ENCODE measurements at regions not wholly inside any gene's neighbourhood (a gene's known extent, or its start where the extent isn't known, plus 50 kb on each side); places are given as distances from the start of the nearest gene placed in this dataset.

DNA sequence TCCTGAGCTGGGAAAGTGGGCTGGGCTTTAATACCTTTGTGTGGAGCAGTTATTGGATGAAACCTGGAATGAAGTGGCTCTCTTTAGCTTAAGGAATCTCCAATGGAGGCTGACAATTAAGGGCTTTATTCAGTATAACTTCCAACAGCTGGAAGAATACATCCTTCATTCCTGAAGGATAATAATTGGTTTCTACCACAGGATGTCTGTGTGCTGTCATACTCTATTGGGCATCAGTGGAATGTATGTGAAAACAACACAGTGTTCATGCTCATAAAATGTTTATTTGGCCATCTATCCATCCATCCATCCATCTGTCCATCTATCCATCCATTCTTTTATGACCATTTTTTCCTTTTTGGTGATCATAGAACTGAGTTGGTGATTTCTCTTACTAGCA lies 220.7 kb upstream of the GAP43 start:
- TF ChIP-seq, protein P1, sequence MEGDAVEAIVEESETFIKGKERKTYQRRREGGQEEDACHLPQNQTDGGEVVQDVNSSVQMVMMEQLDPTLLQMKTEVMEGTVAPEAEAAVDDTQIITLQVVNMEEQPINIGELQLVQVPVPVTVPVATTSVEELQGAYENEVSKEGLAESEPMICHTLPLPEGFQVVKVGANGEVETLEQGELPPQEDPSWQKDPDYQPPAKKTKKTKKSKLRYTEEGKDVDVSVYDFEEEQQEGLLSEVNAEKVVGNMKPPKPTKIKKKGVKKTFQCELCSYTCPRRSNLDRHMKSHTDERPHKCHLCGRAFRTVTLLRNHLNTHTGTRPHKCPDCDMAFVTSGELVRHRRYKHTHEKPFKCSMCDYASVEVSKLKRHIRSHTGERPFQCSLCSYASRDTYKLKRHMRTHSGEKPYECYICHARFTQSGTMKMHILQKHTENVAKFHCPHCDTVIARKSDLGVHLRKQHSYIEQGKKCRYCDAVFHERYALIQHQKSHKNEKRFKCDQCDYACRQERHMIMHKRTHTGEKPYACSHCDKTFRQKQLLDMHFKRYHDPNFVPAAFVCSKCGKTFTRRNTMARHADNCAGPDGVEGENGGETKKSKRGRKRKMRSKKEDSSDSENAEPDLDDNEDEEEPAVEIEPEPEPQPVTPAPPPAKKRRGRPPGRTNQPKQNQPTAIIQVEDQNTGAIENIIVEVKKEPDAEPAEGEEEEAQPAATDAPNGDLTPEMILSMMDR (IDR thresholded peaks at IDR 0.05) = no peak
- TF ChIP-seq POLR2AphosphoS5 (IDR thresholded peaks at IDR 0.05) = no peak

Measured in stomach (tissue), 4 donors.